ENCODE measurements at regions not wholly inside any gene's neighbourhood (a gene's known extent, or its start where the extent isn't known, plus 50 kb on each side); places are given as distances from the start of the nearest gene placed in this dataset.

GRCh38 chr13:75936791-75937190 lies 300.7 kb downstream of the LMO7 start:
- no peak for DNase-seq (ENCODE audit: low read depth)

GRCh38 chr13:75935805-75936204 lies 299.7 kb downstream of the LMO7 start:
- no peak for DNase-seq (ENCODE audit: low read depth)

- DNase-seq (ENCODE audit: low read depth) = peak; percentile 16
Observed at GRCh38 chr13:75934889-75935288, 298.8 kb downstream of the LMO7 start.

GRCh38 chr13:75932636-75933035 lies 296.5 kb downstream of the LMO7 start:
- no peak for DNase-seq (ENCODE audit: low read depth)

- peak; percentile 33 for DNase-seq (ENCODE audit: low read depth)
Observed at GRCh38 chr13:75931116-75931515, 295.0 kb downstream of the LMO7 start.

- DNase-seq (ENCODE audit: low read depth) = no peak
Observed at GRCh38 chr13:75929076-75929475, 292.9 kb downstream of the LMO7 start.

- DNase-seq (ENCODE audit: low read depth) = no peak
Observed at GRCh38 chr13:75927183-75927669, 291.1 kb downstream of the LMO7 start.

GRCh38 chr13:75920536-75920935 lies 284.4 kb downstream of the LMO7 start:
- no peak for DNase-seq (ENCODE audit: low read depth)

GRCh38 chr13:75919660-75920199 lies 283.6 kb downstream of the LMO7 start:
- DNase-seq (ENCODE audit: low read depth) = no peak

GRCh38 chr13:75915066-75915465 lies 278.9 kb downstream of the LMO7 start:
- no peak for DNase-seq (ENCODE audit: low read depth)

- no peak for DNase-seq (ENCODE audit: low read depth)
Observed at GRCh38 chr13:75913925-75914324, 277.8 kb downstream of the LMO7 start.

GRCh38 chr13:75910591-75910990 lies 274.5 kb downstream of the LMO7 start:
- no peak for DNase-seq (ENCODE audit: low read depth)
